K562 (cell line): ENCODE measurements at regions not wholly inside any gene's neighbourhood (a gene's known extent, or its start where the extent isn't known, plus 50 kb on each side); places are given as distances from the start of the nearest gene placed in this dataset.

Source experiments
- ATAC-seq: fragments of 200-7000 bp; cut with Tn5 transposase; 3 replicates; pipeline ENCODE4 v1.9.1; 2020; ENCODE audit warnings: moderate library complexity
- BruUV-seq: library from RNA; stranded (reverse); fragments of 400-500 nt; replicated peaks from 2 replicates; lab custom pipeline; 2021; lab: Mats Ljungman, UMichigan
- CTCF ChIA-PET: fragments of 300-600 bp; formaldehyde crosslinking; extraction: SDS; loops from one replicate; lab custom pipeline; 2021; ENCODE audit warnings: low intra/inter-chr PET ratio; lab: Yijun Ruan, JAX
- POLR2A ChIA-PET: fragments of 300-600, 350-650 bp; sonication (Branson Sonifier 250); formaldehyde crosslinking; extraction: SDS; loops from one replicate; lab custom pipeline; 2021; ENCODE audit warnings: antibody characterized with exemption, inconsistent platforms; lab: Yijun Ruan, JAX
- DNase-seq, 4 experiments: peaks; one replicate each; pipeline versions ENCODE4 v3.0.0 to v3.0.0-alpha.2; 2011 to 2018; ENCODE audit warnings: low spot score in 3 of 4, mixed read lengths in 3 of 4; ENCODE audit errors: extremely low read depth in 1 of 4
- FAIRE-seq: peaks from 2 replicates; lab custom pipeline; 2011; peaks lifted over from hg19 to GRCh38; lab: Jason Lieb, UNC
- H2AFZ ChIP-seq: 2 replicates; pipeline ENCODE4 v1.6.0; 2011; ENCODE audit warnings: low read depth, low read length, control low read depth, inconsistent platforms
- H3K27ac ChIP-seq: fragments of 200-600 bp; 3 replicates; pipeline ENCODE4 v1.8.0; 2011; ENCODE audit warnings: low read depth, mild to moderate bottlenecking, control low read depth, inconsistent platforms, low read length, moderate library complexity, mixed read lengths; ENCODE audit errors: extremely low read depth
- H3K27me3 ChIP-seq, 2 experiments: fragments of 300-600 bp in 1 of 2; 2 replicates in 1 of 2; 3 replicates in 1 of 2; pipeline versions ENCODE4 v1.6.0 to v1.8.0; 2011; ENCODE audit warnings: inconsistent platforms in 2 of 2, low read length in 2 of 2, mild to moderate bottlenecking in 1 of 2, mixed read lengths in 1 of 2, moderate library complexity in 1 of 2; ENCODE audit not compliant: control insufficient read depth in 2 of 2, insufficient read depth in 2 of 2
- H3K36me3 ChIP-seq: fragments of 300-600 bp; 3 replicates; pipeline ENCODE4 v1.8.0; 2011; ENCODE audit warnings: mild to moderate bottlenecking, low read length, inconsistent platforms; ENCODE audit not compliant: control insufficient read depth, insufficient read depth
- H3K4me1 ChIP-seq, 2 experiments: fragments of 200-600 bp in 1 of 2; replicated peaks in 1 of 2; 2 replicates in 1 of 2; 3 replicates in 1 of 2; pipeline versions ENCODE4 v1.5.1 to v1.8.0; 2011; ENCODE audit warnings: inconsistent platforms in 2 of 2, low read length in 2 of 2, mild to moderate bottlenecking in 1 of 2, mixed read lengths in 1 of 2, moderate library complexity in 1 of 2; ENCODE audit not compliant: control insufficient read depth in 2 of 2, insufficient read depth in 2 of 2
- H3K4me2 ChIP-seq: 2 replicates; pipeline ENCODE4 v1.6.1; 2011; ENCODE audit warnings: low read length, control low read depth, inconsistent platforms, mixed read lengths; ENCODE audit not compliant: insufficient read depth
- H3K4me3 ChIP-seq: fragments of 200-600 bp; sonication (generic), shearing (Covaris generic); 2 replicates; pipeline ENCODE4 v1.5.1; 2016; ENCODE audit warnings: control low read depth, inconsistent platforms
- H3K79me2 ChIP-seq: fragments of 200-600 bp; 3 replicates; pipeline ENCODE4 v1.8.0; 2011; ENCODE audit warnings: low read length, inconsistent platforms; ENCODE audit not compliant: control insufficient read depth, insufficient read depth
- H3K9ac ChIP-seq, 2 experiments: 2 replicates each; pipeline versions ENCODE4 v1.6.0 to v1.6.1; 2011; ENCODE audit warnings: low read depth in 2 of 2, low read length in 2 of 2, control low read depth in 1 of 2, inconsistent platforms in 1 of 2, mild to moderate bottlenecking in 1 of 2, mixed read lengths in 1 of 2; ENCODE audit not compliant: insufficient read depth in 1 of 2
- H3K9me1 ChIP-seq: one replicate; pipeline ENCODE4 v1.6.0; 2011; ENCODE audit warnings: inconsistent platforms, mild to moderate bottlenecking, low read length, moderate library complexity; ENCODE audit not compliant: control insufficient read depth, insufficient read depth
- H3K9me3 ChIP-seq: replicated peaks from 2 replicates; pipeline ENCODE4 v1.5.1; 2011; ENCODE audit warnings: low read depth, low read length, inconsistent platforms; ENCODE audit not compliant: control insufficient read depth, insufficient read depth
- H4K20me1 ChIP-seq: replicated peaks from 2 replicates; pipeline ENCODE4 v1.6.1; 2011; ENCODE audit warnings: low read length, inconsistent platforms, mixed read lengths; ENCODE audit not compliant: control insufficient read depth, insufficient read depth
- DMBX1 ChIP-seq: fragments of 250-450 bp; sonication (Bioruptor Pico); IDR thresholded peaks from 2 replicates; pipeline ENCODE4 v1.8.0; 2022; ENCODE audit warnings: inconsistent platforms, mild to moderate bottlenecking, moderate library complexity, borderline replicate concordance
- MEF2D ChIP-seq: conservative IDR thresholded peaks from 2 replicates; pipeline ENCODE4 v1.6.1; 2016; ENCODE audit warnings: low read depth, missing genetic modification characterization, missing compliant biosample characterization
- NR2C1 ChIP-seq, 2 experiments: fragments of 450-650 bp; IDR thresholded peaks; 2 replicates each; pipeline ENCODE4 v1.6.1; 2017; ENCODE audit warnings: mild to moderate bottlenecking in 2 of 2, antibody characterized with exemption in 1 of 2, inconsistent platforms in 1 of 2, missing compliant biosample characterization in 1 of 2, missing genetic modification characterization in 1 of 2
- SMARCA5 ChIP-seq: fragments of 450-650 bp; IDR thresholded peaks from 2 replicates; pipeline ENCODE4 v1.6.1; 2016
- XRCC4 ChIP-seq: IDR thresholded peaks from one replicate; pipeline ENCODE4 v1.6.1; 2011; ENCODE audit not compliant: insufficient read depth, insufficient read length; ENCODE audit errors: extremely low read depth
- ZBTB40 ChIP-seq, 2 experiments: fragments of 450-650 bp in 1 of 2; sonication (generic) in 1 of 2; formaldehyde crosslinking in 1 of 2; IDR thresholded peaks; 2 replicates each; pipeline versions ENCODE4 v1.7.1 to v1.9.0; 2016 to 2022; ENCODE audit warnings: inconsistent platforms in 1 of 2, mild to moderate bottlenecking in 1 of 2, missing genetic modification reagents in 1 of 2
- ZC3H11A ChIP-seq: IDR thresholded peaks from 2 replicates; pipeline ENCODE4 v1.6.1; 2012; ENCODE audit warnings: low read depth, low read length, improper control_type of control experiment
- ZNF511 ChIP-seq: sonication (generic); formaldehyde crosslinking; IDR thresholded peaks from 2 replicates; pipeline ENCODE4 v1.8.0; 2022; ENCODE audit warnings: mild to moderate bottlenecking, missing genetic modification reagents
- WGBS: fragments of 100-300 bp; shearing (Covaris generic); methylation state at CpG from one replicate; pipeline ENCODE4 v1.1.6; 2016; ENCODE audit warnings: low coverage, mixed read lengths; ENCODE audit not compliant: insufficient coverage; ENCODE audit errors: missing lambda C conversion rate; 5-methylcytosine and 5-hydroxymethylcytosine counted together
- in situ Hi-C: fragments of 300-500 bp; cut with MboI; formaldehyde crosslinking; loops from 4 replicates; pipeline ENCODE4 v1.15.0; 2018; ENCODE audit warnings: inconsistent platforms, mixed read lengths
- intact Hi-C: fragments of 100-400 bp; cut with micrococcal nuclease; formaldehyde crosslinking; loops from 2 replicates; pipeline ENCODE4 v1.14.2; 2022

- Histone ChIP-seq H3K4me3 (no peak overlapping the region), H4K20me1 (no peaks in the 10 kb centered on the region), H3K27me3 (no peaks in the 10 kb centered on the region), H3K79me2 (no peaks in the 10 kb centered on the region), H3K4me1 (no peaks in the 10 kb centered on the region), H3K27ac (no peak overlapping the region), H3K36me3 (no peaks in the 10 kb centered on the region), H3K4me2 (no peak overlapping the region), H3K9me3 (no peaks in the 10 kb centered on the region), H3K9ac (no peak overlapping the region), H2AFZ (no peak overlapping the region), H3K9me1 (no peaks in the 10 kb centered on the region)
- FAIRE-seq = no peak
- CTCF ChIA-PET = no interaction called here
- in situ Hi-C loops (no loop called here), intact Hi-C loops (no loop called here)
- no peak for ATAC-seq
- BruUV-seq = no TSS peak
- 2% methylated on average over 5 of the region's 5 CpGs for WGBS
- DNase-seq = no peak
- POLR2A ChIA-PET = no interaction called here
- TF ChIP-seq DMBX1 (no peak), ZBTB40 (IDR thresholded peaks at IDR 0.05) (no peak), ZBTB40 (CRISPR knock-in tag; IDR thresholded peaks at IDR 0.05) (no peak), ZC3H11A (no peak), MEF2D (tag) (no peak), SMARCA5 (no peak), XRCC4 (no peak), NR2C1 (IDR thresholded peaks at IDR 0.05) (no peak), NR2C1 (tag; IDR thresholded peaks at IDR 0.05) (no peak), ZNF511 (CRISPR knock-in tag) (no peak)
Observed at GRCh38 chr2:192697880-192698279, 503.1 kb upstream of the TMEFF2 start.
